ENCODE measurements at regions not wholly inside any gene's neighbourhood (a gene's known extent, or its start where the extent isn't known, plus 50 kb on each side); places are given as distances from the start of the nearest gene placed in this dataset.

DNA sequence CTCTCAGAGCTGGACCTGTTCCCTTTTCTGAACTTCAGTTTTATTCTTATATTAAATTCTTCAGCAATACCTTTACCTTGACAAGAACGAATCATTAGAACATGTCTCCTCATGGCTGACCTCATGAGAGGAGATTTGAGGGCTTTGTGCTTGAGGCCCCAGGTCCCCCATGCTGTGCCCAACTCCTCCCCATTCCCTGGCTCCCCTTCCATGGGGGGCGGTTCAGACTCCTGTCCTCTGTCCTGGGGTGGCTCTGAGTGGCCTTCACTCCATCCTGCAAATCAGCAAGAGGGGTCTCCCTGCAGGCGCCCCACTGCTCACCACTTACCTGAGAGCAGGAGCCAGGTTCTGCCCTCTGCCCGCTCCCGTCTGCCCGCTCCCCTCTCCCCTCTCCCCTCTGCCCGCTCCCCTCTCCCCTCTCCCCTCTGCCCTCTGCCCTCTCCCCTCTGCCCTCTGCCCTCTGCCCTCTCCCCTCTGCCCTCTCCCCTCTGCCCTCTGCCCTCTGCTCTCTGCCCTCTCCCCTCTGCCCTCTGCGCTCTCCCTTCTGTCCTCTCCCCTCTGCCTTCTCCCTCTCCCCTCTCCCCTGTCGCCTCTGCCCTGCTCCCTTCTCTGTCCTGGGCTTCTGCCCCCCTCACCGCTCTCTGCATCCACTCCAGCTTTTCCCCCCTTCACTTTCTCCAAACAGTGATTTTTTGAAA, 98.7 kb upstream of the ALKAL2 start:
- Histone ChIP-seq H3K27me3 (ENCODE audit: insufficient read depth, low read length) (no peaks in the 10 kb centered on the region), H3K9me3 (ENCODE audit: insufficient read depth, low read depth, low read length) (no peaks in the 10 kb centered on the region), H3K36me3 (ENCODE audit: insufficient read depth, low read length) (no peaks in the 10 kb centered on the region), H3K79me2 (ENCODE audit: insufficient read depth, low read length) (no peaks in the 10 kb centered on the region), H3K4me2 (ENCODE audit: low read length) (no peak overlapping the region), H3K27ac (ENCODE audit: low read depth, low read length) (no peak overlapping the region), H2AFZ (ENCODE audit: low read depth, low read length) (no peak overlapping the region), H3K9ac (ENCODE audit: low read length) (no peak overlapping the region), H3K4me1 (ENCODE audit: insufficient read depth, low read length) (no peaks in the 10 kb centered on the region), H4K20me1 (ENCODE audit: insufficient read depth, low read length) (no peaks in the 10 kb centered on the region), H3K4me3 (ENCODE audit: insufficient read depth, low read depth, low read length) (no peak overlapping the region)
- Mint-ChIP-seq H3K27ac (ENCODE audit: unreplicated experiment) (no peak overlapping the region), H3K9me3 (ENCODE audit: unreplicated experiment) (no peaks in the 10 kb centered on the region), H3K27me3 (ENCODE audit: low read depth, unreplicated experiment) (peaks cover 16% of the 10 kb centered on the region), H3K4me1 (ENCODE audit: low read depth, unreplicated experiment) (peaks cover 3% of the 10 kb centered on the region), H3K36me3 (ENCODE audit: low read depth, unreplicated experiment) (no peaks in the 10 kb centered on the region), H3K4me3 (ENCODE audit: unreplicated experiment) (no peak overlapping the region)
- no peak for FAIRE-seq
- DNase-seq (ENCODE audit: low read depth), result no peak
- TF ChIP-seq, protein P1, sequence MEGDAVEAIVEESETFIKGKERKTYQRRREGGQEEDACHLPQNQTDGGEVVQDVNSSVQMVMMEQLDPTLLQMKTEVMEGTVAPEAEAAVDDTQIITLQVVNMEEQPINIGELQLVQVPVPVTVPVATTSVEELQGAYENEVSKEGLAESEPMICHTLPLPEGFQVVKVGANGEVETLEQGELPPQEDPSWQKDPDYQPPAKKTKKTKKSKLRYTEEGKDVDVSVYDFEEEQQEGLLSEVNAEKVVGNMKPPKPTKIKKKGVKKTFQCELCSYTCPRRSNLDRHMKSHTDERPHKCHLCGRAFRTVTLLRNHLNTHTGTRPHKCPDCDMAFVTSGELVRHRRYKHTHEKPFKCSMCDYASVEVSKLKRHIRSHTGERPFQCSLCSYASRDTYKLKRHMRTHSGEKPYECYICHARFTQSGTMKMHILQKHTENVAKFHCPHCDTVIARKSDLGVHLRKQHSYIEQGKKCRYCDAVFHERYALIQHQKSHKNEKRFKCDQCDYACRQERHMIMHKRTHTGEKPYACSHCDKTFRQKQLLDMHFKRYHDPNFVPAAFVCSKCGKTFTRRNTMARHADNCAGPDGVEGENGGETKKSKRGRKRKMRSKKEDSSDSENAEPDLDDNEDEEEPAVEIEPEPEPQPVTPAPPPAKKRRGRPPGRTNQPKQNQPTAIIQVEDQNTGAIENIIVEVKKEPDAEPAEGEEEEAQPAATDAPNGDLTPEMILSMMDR (IDR thresholded peaks at IDR 0.05; ENCODE audit: insufficient read depth, low read depth, low read length), result no peak
- no peak for TF ChIP-seq EZH2 (IDR thresholded peaks at IDR 0.05; ENCODE audit: insufficient read depth, low read length)

DNA sequence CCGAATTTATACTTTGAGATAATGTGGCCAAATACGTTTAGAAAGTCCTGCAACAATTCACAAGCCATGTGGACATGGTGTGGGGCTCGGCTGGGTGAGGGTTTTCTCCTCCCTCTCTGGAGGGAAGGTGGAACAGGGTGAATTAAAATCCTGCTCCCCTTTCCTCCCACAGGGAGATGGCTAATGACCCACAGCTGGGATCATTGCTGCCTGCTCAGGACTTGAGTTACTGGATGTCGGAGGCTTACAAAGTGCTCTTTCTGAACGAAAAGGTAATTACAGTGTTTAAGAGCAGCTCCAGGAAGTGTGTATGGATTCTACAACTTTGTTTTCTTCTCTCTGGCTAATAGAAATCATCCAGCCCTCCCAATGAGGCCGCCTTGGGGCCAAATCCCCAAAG, 97.9 kb upstream of the ALKAL2 start:
- Histone ChIP-seq H4K20me1 (ENCODE audit: insufficient read depth, low read length) (no peaks in the 10 kb centered on the region), H3K79me2 (ENCODE audit: insufficient read depth, low read length) (no peaks in the 10 kb centered on the region), H3K4me3 (ENCODE audit: insufficient read depth, low read depth, low read length) (no peak overlapping the region), H3K27me3 (ENCODE audit: insufficient read depth, low read length) (no peaks in the 10 kb centered on the region), H3K4me2 (ENCODE audit: low read length) (no peak overlapping the region), H3K9me3 (ENCODE audit: insufficient read depth, low read depth, low read length) (no peaks in the 10 kb centered on the region), H3K36me3 (ENCODE audit: insufficient read depth, low read length) (no peaks in the 10 kb centered on the region), H2AFZ (ENCODE audit: low read depth, low read length) (no peak overlapping the region), H3K27ac (ENCODE audit: low read depth, low read length) (no peak overlapping the region), H3K9ac (ENCODE audit: low read length) (no peak overlapping the region), H3K4me1 (ENCODE audit: insufficient read depth, low read length) (no peaks in the 10 kb centered on the region)
- FAIRE-seq (no peak), DNase-seq (ENCODE audit: low read depth) (no peak)
- Mint-ChIP-seq H3K4me3 (ENCODE audit: unreplicated experiment) (no peak overlapping the region), H3K27me3 (ENCODE audit: low read depth, unreplicated experiment) (peaks cover 16% of the 10 kb centered on the region), H3K36me3 (ENCODE audit: low read depth, unreplicated experiment) (no peaks in the 10 kb centered on the region), H3K27ac (ENCODE audit: unreplicated experiment) (no peak overlapping the region), H3K4me1 (ENCODE audit: low read depth, unreplicated experiment) (peaks cover 3% of the 10 kb centered on the region), H3K9me3 (ENCODE audit: unreplicated experiment) (no peaks in the 10 kb centered on the region)
- TF ChIP-seq, protein P1 (IDR thresholded peaks at IDR 0.05; ENCODE audit: insufficient read depth, low read depth, low read length), result no peak
- no peak for TF ChIP-seq EZH2 (IDR thresholded peaks at IDR 0.05; ENCODE audit: insufficient read depth, low read length)

DNA sequence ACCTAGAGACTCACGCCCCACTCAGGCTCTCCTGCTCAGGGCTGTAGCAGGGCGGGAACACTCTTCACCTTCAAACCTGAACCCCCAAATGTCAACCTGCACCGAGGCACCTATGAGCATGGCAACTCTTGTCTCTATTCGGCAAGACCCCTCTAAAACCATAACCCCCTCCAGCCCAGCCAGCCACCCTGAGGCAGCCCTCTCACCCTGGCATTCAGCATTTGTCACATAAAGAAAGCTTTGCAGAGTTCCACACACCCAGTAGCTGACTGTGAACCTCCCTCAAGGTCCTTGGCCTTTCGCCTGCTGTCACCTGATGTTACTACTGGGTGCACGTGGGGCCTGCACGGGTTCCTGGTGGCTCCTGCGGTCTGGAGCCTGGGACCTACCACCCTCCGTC, 97.2 kb upstream of the ALKAL2 start:
- Mint-ChIP-seq H3K4me3 (ENCODE audit: unreplicated experiment) (no peak overlapping the region), H3K4me1 (ENCODE audit: low read depth, unreplicated experiment) (peaks cover 3% of the 10 kb centered on the region), H3K36me3 (ENCODE audit: low read depth, unreplicated experiment) (no peaks in the 10 kb centered on the region), H3K9me3 (ENCODE audit: unreplicated experiment) (no peaks in the 10 kb centered on the region), H3K27ac (ENCODE audit: unreplicated experiment) (no peak overlapping the region), H3K27me3 (ENCODE audit: low read depth, unreplicated experiment) (peaks cover 16% of the 10 kb centered on the region)
- H3K4me3 ChIP-seq (ENCODE audit: insufficient read depth, low read depth, low read length), result no peak overlapping the region
- no peaks in the 10 kb centered on the region for H4K20me1 ChIP-seq (ENCODE audit: insufficient read depth, low read length)
- H3K9ac ChIP-seq (ENCODE audit: low read length), result no peak overlapping the region
- H3K79me2 ChIP-seq (ENCODE audit: insufficient read depth, low read length), result no peaks in the 10 kb centered on the region
- FAIRE-seq (no peak), DNase-seq (ENCODE audit: low read depth) (no peak)
- H3K27me3 ChIP-seq (ENCODE audit: insufficient read depth, low read length), result no peaks in the 10 kb centered on the region
- no peaks in the 10 kb centered on the region for H3K4me1 ChIP-seq (ENCODE audit: insufficient read depth, low read length)
- H3K27ac ChIP-seq (ENCODE audit: low read depth, low read length), result no peak overlapping the region
- no peaks in the 10 kb centered on the region for H3K9me3 ChIP-seq (ENCODE audit: insufficient read depth, low read depth, low read length)
- no peaks in the 10 kb centered on the region for H3K36me3 ChIP-seq (ENCODE audit: insufficient read depth, low read length)
- H3K4me2 ChIP-seq (ENCODE audit: low read length), result no peak overlapping the region
- no peak for TF ChIP-seq EZH2 (IDR thresholded peaks at IDR 0.05; ENCODE audit: insufficient read depth, low read length)
- TF ChIP-seq, protein P1 (IDR thresholded peaks at IDR 0.05; ENCODE audit: insufficient read depth, low read depth, low read length), result no peak
- no peak overlapping the region for H2AFZ ChIP-seq (ENCODE audit: low read depth, low read length)

All from astrocyte (in vitro differentiated cells and primary cell).